Spleen (tissue), 7 donors: ENCODE measurements at regions not wholly inside any gene's neighbourhood (a gene's known extent, or its start where the extent isn't known, plus 50 kb on each side); places are given as distances from the start of the nearest gene placed in this dataset.

Experiments
- POLR2A ChIP-seq, 3 donors: fragments of 450-650 bp; IDR thresholded peaks; one replicate each; pipeline ENCODE4 v1.5.1; 2017; ENCODE audit warnings: antibody characterized with exemption in 3 of 3, mild to moderate bottlenecking in 1 of 3
- POLR2AphosphoS5 ChIP-seq, 3 donors: sonication (generic); formaldehyde crosslinking; IDR thresholded peaks; one replicate each; pipeline ENCODE4 v1.5.1; 2017; ENCODE audit warnings: antibody characterized with exemption in 3 of 3
- TF ChIP-seq, protein P1 (sequence below), 11 experiments: fragments of 200-600 bp in 7 of 11; fragments of 450-650 bp in 4 of 11; sonication (generic) in 4 of 11; IDR thresholded peaks in 8 of 11; conservative IDR thresholded peaks in 3 of 11; 1 replicate in 7 of 11; 2 replicates in 4 of 11; pipeline versions ENCODE4 v1.4.0 to v1.8.0; 2016 to 2021; ENCODE audit warnings: antibody characterized with exemption in 11 of 11, inconsistent platforms in 4 of 11, mild to moderate bottlenecking in 1 of 11
- donor health status: DM: no; HTN: no; CAD: no; lungs with moderate emphysema.
- donor health status: DM: no; HTN: no; CAD: no.
- donor health status: DM: no; HTN: no; CAD: no.

DNA sequence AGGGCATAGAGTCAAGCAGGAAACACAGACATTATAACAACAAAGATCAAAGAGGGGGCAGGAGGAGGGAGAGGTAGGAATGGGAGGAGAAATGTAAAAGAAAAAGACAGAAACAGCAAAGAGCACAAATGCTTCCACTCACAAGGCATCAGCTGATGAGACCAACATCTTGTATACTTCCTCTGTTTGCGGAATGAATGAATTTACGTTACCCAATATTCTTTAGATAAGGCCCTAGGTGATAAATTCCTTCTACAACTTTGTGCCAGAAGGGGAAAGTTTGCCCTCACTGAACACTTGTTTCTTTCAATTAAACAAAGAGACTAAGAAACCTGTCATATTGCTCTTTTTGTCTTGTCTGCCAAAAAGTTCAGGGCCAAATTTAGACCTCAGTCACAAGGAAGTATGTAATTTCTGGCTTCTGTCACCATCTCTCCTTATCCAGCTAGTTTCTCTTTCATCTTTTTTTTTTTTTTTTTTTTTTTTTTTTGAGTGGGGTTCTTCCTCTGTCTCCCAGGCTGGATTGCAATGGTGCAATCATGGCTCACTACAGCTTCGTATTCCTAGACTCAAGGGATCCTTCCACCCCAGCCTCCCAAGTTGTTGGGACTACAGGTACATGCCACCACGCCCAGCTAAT lies 116.4 kb upstream of the NANOS1 start:
- TF ChIP-seq, protein P1, sequence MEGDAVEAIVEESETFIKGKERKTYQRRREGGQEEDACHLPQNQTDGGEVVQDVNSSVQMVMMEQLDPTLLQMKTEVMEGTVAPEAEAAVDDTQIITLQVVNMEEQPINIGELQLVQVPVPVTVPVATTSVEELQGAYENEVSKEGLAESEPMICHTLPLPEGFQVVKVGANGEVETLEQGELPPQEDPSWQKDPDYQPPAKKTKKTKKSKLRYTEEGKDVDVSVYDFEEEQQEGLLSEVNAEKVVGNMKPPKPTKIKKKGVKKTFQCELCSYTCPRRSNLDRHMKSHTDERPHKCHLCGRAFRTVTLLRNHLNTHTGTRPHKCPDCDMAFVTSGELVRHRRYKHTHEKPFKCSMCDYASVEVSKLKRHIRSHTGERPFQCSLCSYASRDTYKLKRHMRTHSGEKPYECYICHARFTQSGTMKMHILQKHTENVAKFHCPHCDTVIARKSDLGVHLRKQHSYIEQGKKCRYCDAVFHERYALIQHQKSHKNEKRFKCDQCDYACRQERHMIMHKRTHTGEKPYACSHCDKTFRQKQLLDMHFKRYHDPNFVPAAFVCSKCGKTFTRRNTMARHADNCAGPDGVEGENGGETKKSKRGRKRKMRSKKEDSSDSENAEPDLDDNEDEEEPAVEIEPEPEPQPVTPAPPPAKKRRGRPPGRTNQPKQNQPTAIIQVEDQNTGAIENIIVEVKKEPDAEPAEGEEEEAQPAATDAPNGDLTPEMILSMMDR (IDR thresholded peaks at IDR 0.05 in 8 of 11, conservative IDR thresholded peaks at IDR 0.05 in 3 of 11) = no peak
- TF ChIP-seq POLR2A (IDR thresholded peaks at IDR 0.05) (no peak), POLR2AphosphoS5 (IDR thresholded peaks at IDR 0.05) (no peak)
